ENCODE measurements at regions not wholly inside any gene's neighbourhood (a gene's known extent, or its start where the extent isn't known, plus 50 kb on each side); places are given as distances from the start of the nearest gene placed in this dataset.

GRCh38 chr12:126019385-126019784, 954.1 kb downstream of the AACS start:
- Mint-ChIP-seq H3K27me3 (ENCODE audit: low read depth) (peaks cover 3% of the 10 kb centered on the region; the same call in 1 of the 2 replicates), H3K36me3 (peaks cover 74% of the 10 kb centered on the region), H3K4me1 (no peaks in the 10 kb centered on the region), H3K4me3 (no peak overlapping the region), H3K27ac (no peak overlapping the region), H3K9me3 (peaks cover 83% of the 10 kb centered on the region)
- CTCF ChIA-PET, result no interaction called here
- no peak for DNase-seq (ENCODE audit: low spot score)
- no peak for TF ChIP-seq ELF4 (CRISPR knock-in tag; IDR thresholded peaks at IDR 0.05; ENCODE audit: low read depth)
- TF ChIP-seq, protein P1, sequence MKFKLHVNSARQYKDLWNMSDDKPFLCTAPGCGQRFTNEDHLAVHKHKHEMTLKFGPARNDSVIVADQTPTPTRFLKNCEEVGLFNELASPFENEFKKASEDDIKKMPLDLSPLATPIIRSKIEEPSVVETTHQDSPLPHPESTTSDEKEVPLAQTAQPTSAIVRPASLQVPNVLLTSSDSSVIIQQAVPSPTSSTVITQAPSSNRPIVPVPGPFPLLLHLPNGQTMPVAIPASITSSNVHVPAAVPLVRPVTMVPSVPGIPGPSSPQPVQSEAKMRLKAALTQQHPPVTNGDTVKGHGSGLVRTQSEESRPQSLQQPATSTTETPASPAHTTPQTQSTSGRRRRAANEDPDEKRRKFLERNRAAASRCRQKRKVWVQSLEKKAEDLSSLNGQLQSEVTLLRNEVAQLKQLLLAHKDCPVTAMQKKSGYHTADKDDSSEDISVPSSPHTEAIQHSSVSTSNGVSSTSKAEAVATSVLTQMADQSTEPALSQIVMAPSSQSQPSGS (CRISPR knock-in tag; IDR thresholded peaks at IDR 0.05; ENCODE audit: borderline replicate concordance, low read depth), result no peak
- no peak for TF ChIP-seq ZBTB21 (CRISPR knock-in tag; IDR thresholded peaks at IDR 0.05; ENCODE audit: borderline replicate concordance)
- TF ChIP-seq ZNF219 (CRISPR knock-in tag; IDR thresholded peaks at IDR 0.05; ENCODE audit: borderline replicate concordance), result no peak
- TF ChIP-seq TEAD4 (CRISPR knock-in tag; IDR thresholded peaks at IDR 0.05), result no peak
- no peak for TF ChIP-seq TP53 (CRISPR knock-in tag; IDR thresholded peaks at IDR 0.05)
- no peak for TF ChIP-seq KAT7 (CRISPR knock-in tag; IDR thresholded peaks at IDR 0.05; ENCODE audit: borderline replicate concordance)
- no peak for TF ChIP-seq SP1 (CRISPR knock-in tag; conservative IDR thresholded peaks at IDR 0.05)
- TF ChIP-seq RORB (CRISPR knock-in tag; IDR thresholded peaks at IDR 0.05), result no peak
- no peak for TF ChIP-seq ZNF396 (CRISPR knock-in tag; IDR thresholded peaks at IDR 0.05; ENCODE audit: borderline replicate concordance)
- TF ChIP-seq FOXJ3 (CRISPR knock-in tag; IDR thresholded peaks at IDR 0.05; ENCODE audit: borderline replicate concordance), result no peak
- no peak for TF ChIP-seq NFATC4 (CRISPR knock-in tag; IDR thresholded peaks at IDR 0.05)
- TF ChIP-seq, protein P2, sequence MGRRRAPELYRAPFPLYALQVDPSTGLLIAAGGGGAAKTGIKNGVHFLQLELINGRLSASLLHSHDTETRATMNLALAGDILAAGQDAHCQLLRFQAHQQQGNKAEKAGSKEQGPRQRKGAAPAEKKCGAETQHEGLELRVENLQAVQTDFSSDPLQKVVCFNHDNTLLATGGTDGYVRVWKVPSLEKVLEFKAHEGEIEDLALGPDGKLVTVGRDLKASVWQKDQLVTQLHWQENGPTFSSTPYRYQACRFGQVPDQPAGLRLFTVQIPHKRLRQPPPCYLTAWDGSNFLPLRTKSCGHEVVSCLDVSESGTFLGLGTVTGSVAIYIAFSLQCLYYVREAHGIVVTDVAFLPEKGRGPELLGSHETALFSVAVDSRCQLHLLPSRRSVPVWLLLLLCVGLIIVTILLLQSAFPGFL (CRISPR knock-in tag; IDR thresholded peaks at IDR 0.05; ENCODE audit: borderline replicate concordance), result no peak
- TF ChIP-seq SMAD4 (CRISPR knock-in tag; IDR thresholded peaks at IDR 0.05), result no peak
- TF ChIP-seq FOXP4 (CRISPR knock-in tag; IDR thresholded peaks at IDR 0.05), result no peak
- no peak for TF ChIP-seq FOXP1 (CRISPR knock-in tag; IDR thresholded peaks at IDR 0.05; ENCODE audit: borderline replicate concordance)
- TF ChIP-seq, protein P3, sequence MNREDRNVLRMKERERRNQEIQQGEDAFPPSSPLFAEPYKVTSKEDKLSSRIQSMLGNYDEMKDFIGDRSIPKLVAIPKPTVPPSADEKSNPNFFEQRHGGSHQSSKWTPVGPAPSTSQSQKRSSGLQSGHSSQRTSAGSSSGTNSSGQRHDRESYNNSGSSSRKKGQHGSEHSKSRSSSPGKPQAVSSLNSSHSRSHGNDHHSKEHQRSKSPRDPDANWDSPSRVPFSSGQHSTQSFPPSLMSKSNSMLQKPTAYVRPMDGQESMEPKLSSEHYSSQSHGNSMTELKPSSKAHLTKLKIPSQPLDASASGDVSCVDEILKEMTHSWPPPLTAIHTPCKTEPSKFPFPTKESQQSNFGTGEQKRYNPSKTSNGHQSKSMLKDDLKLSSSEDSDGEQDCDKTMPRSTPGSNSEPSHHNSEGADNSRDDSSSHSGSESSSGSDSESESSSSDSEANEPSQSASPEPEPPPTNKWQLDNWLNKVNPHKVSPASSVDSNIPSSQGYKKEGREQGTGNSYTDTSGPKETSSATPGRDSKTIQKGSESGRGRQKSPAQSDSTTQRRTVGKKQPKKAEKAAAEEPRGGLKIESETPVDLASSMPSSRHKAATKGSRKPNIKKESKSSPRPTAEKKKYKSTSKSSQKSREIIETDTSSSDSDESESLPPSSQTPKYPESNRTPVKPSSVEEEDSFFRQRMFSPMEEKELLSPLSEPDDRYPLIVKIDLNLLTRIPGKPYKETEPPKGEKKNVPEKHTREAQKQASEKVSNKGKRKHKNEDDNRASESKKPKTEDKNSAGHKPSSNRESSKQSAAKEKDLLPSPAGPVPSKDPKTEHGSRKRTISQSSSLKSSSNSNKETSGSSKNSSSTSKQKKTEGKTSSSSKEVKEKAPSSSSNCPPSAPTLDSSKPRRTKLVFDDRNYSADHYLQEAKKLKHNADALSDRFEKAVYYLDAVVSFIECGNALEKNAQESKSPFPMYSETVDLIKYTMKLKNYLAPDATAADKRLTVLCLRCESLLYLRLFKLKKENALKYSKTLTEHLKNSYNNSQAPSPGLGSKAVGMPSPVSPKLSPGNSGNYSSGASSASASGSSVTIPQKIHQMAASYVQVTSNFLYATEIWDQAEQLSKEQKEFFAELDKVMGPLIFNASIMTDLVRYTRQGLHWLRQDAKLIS (CRISPR knock-in tag; IDR thresholded peaks at IDR 0.05; ENCODE audit: borderline replicate concordance), result no peak
- no peak for TF ChIP-seq CDX4 (CRISPR knock-in tag; IDR thresholded peaks at IDR 0.05; ENCODE audit: borderline replicate concordance)
- TF ChIP-seq GTF2I (CRISPR knock-in tag; conservative IDR thresholded peaks at IDR 0.05), result no peak
- no peak for TF ChIP-seq NR2C2 (CRISPR knock-in tag; IDR thresholded peaks at IDR 0.05)
- no peak for ATAC-seq
- POLR2A ChIA-PET, result no interaction called here
